NCI-H146 (cell line): ENCODE measurements at regions not wholly inside any gene's neighbourhood (a gene's known extent, or its start where the extent isn't known, plus 50 kb on each side); places are given as distances from the start of the nearest gene placed in this dataset.

Experiments
- DNase-seq: peaks from one replicate; lab custom pipeline; 2025; lab: John Stamatoyannopoulos, UW

DNA sequence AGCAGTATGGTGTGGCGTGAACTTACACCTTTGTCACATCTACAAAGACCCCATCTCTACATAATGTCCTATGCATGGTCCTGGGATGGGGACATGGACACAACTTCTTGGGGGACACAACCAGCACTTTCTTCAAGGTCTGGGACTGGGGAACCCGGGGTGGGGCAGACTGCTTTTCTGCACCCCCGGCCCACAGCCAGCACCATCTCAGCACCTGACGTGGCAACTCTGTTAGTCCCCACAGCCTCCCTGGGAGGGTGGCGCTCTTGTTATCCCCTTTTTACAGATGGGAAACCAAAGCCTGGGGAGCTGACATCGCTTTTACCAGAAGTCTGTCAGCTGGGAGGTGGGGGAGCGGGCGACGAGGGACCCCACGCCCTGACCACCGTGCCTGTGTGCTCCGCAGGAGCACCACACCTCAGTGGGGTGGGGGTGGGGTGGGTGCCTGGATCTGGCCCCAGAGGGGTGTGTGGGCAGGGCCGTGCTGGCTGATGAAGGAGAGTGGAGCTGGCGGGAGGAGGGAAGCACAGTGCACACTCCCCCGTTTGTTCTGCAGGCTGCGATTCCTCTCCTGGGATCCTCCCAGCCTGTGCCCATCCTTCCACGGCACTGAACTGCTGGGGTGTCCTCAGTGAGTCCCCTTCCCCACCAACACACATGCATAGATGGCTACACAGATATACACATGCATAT is 115.4 kb upstream of the GSE1 start:
- no peak for DNase-seq

DNA sequence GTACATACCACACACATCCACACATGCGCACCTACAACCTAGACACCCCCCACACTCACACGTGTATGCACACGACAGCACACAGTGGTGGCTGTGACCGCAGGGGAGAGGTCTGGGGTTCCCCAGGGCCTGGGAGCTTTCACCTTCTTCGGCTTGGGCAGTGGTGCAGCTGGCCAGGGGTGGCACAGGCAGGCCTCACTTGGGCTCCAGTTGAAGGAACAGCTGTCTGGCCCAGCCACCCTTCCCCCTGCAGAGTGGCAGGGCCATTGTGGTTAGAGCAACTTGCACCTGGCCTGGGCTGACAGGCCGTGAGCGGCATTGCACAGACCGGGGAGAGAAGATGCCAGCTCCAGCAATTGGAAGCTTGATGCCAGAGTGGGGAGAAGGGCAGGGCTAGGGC is 114.5 kb upstream of the GSE1 start:
- no peak for DNase-seq

DNA sequence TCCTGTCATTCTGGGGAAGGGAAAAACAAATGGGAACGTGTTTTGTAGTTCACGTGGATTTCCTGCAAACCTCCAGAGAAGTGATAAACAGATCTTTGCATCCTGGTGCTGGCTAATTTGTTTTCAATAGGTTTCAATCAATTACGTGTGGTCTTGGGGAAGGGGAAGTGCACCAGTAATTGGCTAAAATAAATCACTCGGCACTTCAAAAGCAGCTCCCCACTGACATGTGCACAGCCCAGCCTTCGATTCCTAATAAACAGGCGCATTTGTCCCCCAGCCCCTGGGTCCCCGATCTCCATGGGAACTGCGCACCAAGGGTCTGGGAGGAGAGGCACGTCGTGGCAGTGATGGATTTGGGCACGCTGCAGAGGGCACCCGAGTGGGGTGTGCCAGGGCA is 112.9 kb upstream of the GSE1 start:
- no peak for DNase-seq

DNA sequence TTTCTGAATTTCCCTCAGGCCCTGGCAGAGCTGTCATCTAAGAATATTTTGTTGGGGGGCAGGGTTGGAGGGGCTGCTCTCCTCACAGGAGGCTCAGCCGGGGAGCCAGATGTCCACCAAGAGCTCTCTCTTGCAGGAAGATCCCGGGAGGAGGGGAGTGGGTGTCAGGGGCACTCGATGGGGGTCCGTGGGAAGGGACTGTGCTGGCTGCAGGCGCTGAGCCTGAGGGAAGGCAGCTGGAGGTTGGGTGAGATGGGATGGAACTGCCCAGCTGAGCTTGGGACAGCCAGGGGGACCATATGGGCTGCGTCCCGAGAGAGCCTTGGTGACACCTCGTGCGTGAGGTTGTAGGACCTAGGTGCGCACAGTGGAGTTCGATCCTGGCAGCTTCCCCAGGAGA is 111.2 kb upstream of the GSE1 start:
- DNase-seq: no peak

DNA sequence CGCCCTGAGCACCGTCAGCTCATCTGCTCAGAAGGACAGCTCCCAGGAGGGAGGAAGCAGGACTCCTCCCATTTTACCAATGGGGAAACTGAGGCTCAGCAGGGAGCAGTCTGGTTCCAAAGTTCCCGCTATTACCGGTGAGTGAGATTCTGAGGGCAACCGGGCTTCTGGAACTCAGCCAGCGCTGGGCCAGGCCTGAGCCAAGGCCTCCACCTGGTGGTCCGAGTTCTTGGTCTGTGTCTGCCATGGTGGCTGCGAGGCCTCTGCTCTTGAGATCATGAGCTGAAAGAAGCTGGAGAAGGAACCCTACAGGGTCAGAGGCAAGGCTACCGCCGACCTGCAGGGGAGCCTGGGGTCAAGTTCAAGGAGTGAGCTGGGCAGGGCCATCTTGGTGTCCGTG is 110.8 kb upstream of the GSE1 start:
- no peak for DNase-seq

DNA sequence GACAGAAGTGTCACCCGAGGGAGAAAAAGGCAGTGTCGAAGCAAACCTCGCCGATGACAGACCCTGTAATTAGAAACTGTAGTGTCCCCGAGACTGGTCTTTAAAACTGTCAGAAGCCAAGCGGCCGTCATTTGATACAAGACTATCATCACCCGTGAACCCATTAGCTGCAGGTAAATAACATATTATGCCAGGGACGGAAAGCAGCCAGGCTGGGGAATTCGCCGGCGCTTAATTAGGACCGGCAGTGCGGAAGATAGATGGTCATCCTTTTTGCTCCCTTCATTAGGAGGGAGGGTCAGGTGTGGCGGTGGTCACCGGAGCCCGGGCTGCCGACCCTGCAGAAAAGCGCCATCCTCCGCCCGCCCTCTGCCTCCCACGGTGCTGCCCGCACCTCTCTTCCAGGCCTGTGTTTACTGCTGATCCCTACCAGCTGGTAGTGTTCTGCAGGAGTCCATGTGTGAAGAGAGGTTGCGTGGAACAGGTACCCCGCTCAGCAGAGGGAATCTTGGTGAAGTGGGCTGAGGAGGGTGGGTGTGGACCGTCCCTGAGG is 109.4 kb upstream of the GSE1 start:
- peak; percentile 13 for DNase-seq

DNA sequence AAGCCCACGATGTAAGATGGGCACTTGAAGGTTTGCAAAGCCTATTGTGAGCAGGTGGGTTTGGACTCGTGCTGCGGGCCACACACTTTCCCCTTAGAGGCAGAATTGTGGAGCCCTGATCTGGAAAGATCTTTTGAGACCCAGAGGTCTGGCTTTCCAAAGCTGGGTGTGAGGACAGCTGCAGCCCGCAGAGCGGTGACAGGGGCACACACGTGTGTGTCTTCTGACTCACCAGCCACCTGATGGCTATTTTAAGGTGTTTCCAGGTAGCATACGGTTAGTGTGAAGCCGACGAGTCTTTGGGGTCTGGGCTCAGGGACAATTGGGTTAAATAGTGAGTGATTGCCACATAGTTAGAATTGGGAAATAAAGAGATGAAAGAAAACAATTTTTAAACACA is 108.9 kb upstream of the GSE1 start:
- no peak for DNase-seq

DNA sequence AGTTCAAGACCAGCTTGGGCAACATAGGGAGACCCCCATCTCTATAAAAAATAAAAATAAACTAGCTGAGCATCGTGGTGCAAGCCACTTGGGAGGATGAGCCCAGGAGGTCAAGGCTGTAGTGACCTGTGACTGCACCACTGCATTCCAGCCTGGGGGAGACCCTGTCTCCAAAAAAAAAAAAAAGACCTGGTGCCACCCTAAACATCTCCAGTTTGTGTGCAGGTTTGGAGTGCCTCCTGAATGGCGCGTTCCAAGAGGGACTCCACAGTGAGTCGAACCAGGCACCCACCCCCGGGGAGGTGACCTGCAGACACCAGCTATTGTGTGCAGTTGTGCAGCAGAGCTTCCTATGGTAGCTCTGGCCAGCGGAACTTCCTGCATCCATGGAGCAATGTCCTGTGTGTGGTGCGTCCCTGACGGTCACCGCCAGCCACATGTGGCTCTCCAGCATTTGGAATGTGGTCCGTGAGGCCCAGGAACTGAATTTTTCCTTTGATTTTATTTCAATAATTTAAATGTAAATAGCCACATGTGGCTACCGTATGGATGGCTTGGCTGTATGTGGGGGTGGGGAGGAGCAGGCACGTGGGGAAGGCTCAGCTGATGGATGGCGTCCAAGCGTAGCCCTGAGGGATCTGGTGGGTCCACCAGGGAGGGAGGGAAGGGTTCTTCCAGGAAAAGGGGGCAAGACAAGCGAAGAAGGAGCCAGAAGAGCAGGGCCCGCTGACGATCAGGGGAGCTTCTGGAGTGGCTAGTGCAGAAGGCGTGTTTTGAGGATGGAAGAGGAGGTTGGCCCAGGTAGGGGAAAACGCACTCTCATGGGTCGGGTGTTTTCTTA is 107.1 kb upstream of the GSE1 start:
- no peak for DNase-seq

DNA sequence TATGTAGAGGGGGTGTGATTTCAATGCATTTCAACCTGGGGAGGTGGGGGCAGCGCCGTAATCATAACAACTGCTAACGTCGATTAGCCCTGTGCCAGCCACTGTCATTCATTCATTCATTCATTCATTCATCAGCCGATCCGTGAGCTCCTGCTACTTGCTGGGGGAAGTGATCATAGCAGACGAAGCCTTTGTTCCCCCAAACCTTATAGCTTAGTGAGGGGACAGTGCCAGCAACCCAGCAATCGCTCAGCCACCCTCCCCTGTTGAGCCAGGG is 106.5 kb upstream of the GSE1 start:
- DNase-seq: no peak

DNA sequence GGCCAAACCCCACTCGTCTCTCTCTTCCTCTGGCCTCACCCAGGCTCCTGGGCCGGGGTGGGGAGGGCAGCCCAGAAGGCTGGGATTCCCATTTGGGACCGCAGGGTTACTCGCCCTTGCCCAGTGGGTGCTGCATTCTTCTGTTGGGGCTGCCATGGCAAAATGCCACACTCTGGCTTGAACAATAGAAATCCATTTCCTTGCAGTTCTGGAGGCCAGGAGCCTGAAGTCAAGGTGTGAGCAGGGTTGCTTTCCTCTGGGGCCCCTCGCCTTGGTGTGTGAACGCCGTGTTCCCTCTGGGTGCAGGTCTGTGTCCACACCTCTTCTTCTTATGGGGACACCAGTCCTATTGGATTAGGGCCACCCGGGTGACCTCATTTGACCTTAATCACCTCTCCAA is 105.8 kb upstream of the GSE1 start:
- no peak for DNase-seq

DNA sequence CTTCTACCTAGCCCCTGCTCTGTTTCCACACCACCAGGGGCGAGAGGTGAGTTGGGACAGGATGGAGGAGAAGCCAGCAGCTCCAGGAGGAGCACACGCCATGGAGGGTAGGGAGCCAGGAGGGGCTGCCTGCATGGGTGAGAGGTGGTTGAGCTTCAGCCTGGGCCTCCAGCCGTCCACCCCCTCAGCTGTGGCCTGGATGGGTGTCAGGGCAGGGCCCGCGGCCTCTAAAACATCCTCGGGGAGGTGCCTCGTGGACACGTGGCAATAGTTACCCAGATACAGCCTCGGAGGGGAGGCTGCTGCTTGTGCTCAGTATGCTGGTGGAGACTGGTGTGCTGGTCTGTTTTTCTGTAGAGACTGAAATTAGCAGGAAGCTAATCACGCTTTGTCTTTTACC is 104.7 kb upstream of the GSE1 start:
- DNase-seq: no peak

DNA sequence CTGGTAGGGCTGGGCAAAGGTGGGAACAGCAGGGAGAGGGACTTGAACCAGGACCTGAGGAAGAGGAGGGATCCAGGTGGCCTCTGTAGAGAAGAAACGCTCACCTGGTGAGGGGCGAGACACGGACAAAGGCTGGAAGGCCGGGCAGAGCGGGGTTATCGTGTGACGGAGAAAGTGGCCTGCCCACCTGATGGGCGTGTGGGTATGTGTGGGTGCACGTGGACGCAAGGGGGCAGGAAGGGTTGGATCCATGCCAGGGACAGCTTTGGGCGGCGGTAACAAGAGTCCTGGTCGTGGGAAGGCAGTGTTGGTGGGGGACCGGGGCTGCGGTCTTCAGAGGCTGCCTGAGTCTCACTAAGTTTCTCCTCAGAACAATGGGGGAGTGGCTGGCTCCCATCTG is 104.1 kb upstream of the GSE1 start:
- no peak for DNase-seq

DNA sequence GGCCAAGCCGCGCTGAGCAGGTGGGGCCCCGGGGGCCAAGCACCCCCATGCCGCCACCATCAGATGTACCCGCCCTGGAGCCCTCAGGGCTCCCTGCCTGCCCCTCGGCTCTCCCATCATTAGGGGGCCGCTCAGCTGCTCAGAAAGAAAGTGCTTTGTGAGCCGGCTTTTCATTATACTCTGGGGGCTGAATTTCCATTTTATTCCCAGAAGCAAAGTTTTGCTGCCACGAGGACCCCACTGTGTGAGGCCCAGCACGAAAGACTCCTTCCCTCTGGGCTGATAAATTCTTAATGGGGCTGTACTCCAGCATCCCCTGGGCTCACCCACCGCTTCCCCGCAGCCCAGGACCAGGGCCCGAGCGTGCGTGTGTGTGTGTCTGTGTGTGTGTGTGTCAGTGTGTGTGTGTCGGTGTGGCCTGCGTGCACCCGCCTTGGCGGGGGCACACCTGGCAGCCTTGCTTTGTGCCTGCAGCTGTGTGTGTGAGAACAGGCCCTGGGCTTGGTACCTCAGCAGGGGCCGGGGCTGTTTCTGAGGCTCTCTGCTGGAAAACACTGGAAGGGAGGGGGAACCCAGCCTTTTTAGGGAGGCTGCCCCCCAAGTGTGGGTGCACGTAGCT is 103.0 kb upstream of the GSE1 start:
- DNase-seq: no peak

DNA sequence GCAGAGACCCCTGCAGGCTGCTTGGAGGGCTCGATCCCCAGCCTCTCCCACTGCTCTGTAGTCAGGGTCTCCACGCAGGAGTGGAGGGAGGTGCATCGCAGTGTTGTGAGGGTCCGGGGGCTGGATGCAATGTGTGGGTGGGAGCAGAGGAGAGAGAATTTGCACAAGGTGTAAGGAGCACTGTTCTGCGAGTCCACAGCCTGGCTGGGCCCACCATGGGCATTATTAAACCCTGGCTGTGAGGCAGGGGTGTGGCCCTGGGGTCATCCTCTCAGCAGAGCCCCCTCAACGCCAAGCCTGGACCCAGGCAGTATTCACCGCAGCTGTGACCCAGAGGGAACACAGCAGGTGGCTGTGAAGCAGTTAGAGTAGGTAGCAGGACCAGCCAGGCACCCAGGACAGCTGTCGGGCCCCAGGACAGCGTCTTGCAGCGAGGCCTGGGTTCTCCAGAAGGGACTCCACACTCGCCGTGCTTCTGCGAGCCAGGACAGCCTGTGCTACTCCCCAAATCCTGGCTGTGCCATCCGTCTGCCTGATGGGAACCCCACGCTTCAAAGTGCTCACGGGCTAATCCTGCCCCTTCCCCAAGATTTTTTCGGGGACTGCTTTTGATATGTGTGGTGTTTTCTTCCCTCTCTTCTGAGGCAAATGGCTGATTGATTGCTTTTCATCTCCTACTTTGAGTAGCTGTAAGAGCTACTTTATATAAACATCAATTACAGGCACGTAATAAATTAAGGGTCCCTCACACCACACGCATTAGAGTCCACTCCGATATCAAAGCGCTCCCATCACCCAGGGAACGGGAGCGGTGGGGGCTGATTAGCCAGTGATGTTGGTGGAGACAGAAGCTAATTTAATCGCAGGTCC is 100.9 kb upstream of the GSE1 start:
- no peak for DNase-seq

DNA sequence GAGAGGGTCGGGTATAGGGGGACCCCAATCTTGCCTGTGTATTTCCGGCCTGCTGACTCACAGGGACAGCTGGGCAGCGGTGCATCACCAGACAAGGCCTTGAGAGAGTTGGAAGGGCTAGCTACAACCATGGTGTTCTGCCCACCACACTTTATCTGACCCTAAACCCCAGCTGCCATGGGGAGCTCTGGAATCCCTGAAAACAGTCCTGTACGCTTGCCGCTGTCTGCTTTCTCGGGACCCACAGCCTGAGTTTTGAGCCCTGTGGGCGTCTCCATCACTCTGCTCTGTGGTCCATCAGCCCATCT is 100.4 kb upstream of the GSE1 start:
- DNase-seq: no peak

DNA sequence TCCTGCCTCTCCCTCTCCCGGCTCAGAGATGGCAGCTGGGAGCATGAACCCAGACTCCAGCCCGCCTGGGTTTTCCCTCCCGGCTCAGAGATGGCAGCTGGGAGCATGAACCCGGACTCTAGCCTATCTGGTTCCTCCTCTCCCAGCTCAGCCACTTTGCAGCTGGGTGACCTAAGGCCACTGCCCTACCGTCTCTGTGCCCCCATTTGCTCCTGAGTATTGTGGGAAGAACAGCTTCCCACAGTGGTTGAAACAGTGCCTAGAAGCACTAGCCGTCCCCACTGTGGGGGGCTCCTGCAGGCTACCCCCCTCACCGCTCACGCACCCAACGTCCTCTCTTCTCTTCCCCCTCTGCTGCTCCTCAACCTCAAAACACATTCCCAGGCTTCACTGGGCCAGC is 99.9 kb upstream of the GSE1 start:
- no peak for DNase-seq

DNA sequence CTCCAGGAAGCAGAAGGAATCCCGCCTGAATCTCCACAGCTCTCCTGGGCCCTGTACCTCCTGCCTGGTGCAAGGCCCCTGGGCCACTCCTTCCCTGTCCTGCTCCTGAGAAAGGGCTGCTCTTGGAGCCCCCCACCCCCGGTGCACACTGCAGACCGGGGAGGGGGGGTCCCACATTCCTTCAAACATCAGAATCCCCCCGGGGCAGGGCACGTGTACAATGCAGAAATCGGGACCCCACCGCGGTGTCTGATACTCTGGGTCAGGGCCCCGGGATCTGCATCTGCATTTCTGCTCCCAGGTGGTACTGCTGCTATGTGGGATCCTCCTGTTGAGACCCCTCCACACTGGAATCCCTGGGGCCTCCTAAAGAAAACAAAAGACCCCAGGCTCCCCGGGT is 99.5 kb upstream of the GSE1 start:
- no peak for DNase-seq

DNA sequence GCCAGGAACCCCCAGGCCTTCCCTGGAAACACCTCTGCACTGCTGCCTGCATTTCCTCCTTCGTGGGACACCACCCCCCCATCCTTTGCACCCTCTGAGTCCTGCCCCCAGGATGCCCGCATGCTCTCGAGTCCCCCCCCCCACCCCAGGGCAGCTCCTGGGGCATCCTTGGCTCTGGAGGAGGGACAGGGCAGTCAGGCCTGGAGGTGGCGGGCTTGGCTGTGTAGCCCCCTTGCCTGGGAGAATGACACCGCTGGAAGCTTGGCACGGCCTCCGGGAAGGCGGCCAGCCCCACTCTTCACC is 98.9 kb upstream of the GSE1 start:
- DNase-seq: no peak

DNA sequence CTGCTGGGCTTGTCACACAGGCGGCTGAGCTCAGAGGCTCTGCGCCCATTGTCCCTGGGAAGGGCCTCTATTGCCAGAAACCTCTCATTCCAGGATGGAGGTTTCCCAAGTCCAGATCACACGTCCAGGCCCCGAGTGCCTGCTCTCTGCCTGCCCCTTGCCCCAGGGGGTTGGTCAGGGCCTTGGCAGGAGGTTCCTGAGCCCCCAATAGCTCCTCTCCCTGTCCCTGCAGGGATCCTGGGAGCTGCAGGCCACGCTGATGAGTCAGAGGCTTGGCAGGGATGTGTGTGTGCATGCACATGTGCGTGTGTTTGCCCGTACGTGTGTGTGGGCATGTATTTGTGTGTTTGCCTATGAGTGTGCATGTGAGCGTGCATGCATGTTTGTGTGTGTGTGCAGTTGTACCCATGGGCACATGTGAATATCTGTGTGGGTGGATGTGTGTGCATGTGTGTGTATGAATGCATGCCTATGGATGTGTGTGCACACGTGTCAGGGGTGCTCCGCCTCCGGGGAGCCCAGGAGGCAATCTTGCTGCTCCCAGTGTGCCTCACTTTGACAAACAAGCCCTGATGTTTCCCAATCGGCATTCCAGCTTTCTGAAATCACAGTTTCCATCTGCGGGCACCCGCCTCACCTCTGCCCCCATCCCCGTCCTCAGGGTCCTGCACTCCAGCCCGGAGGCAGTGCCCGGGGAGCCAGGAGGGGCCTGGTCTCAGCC is 98.4 kb upstream of the GSE1 start:
- DNase-seq: no peak

DNA sequence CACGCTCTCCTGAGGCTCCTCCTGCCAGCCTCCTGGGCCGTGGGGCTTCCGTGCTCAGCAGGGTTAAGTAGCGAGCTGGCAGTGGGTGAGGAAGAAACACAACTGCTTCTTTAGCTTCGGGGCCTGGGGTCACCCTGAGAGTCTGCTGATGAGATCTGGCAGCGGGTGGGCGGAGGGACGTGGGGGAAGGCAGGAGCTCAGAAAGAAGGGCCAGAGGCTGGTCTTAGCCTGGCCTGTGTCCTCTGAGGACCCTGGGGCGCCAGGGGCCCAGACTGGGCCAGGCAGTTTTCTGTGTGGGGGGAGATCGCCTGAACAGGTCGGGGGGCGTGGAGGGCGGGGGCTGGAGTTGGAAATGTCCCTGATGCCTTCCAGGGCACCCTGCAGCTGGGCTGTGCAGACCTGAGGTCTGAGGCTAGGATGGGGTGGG is 97.8 kb upstream of the GSE1 start:
- DNase-seq: no peak

DNA sequence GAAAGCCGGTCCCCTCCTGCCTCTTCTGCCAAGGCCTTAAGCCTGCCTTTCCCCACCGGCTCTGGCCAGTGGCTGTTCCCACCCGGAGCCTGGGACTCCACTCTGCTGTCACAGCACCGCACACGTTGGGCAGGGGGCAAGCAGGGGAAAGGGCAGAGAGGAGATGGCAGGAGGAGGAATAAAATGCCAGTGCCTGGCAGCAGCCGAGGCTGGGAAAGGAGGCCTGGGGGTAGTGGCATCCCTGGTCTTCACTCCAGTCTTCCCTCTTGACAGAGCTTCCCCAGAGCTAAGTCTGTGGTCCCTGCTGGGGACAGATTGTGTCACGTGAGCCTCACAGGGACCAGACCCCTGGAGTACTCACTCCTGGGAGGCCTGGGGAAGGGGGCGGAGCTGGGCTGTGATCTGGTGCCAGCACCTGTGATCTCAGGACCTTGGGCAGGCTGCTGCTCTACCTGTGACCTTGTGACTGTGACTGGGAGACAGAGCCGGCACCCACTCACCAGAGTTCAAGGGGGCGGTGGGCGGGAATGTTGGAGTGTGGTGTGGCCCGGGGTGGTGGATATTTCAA is 97.2 kb upstream of the GSE1 start:
- DNase-seq: no peak

DNA sequence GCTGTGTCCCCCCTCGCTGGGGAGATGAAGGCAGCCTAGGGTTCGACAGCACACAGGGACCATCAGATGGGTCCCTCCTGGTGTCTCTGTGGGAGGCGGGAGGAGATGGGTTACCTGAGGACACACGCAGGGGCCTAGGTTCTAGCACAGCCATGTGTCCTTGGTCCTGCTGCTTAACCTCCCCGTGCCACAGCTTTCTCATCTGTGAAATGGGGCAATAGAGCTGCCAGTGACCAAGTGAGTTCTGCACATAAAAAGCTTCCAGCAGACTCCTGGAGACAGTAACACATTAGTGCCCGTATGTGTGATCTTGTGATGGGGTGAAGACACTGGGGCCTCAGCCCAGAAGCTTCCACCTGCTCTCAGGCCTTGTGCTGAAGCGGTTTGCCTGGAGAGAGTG is 96.0 kb upstream of the GSE1 start:
- no peak for DNase-seq
